ENCODE measurements at regions not wholly inside any gene's neighbourhood (a gene's known extent, or its start where the extent isn't known, plus 50 kb on each side); places are given as distances from the start of the nearest gene placed in this dataset.

GRCh38 chr1:96487971-96488370 lies 233.6 kb upstream of the PTBP2 start:
- TF ChIP-seq EZH2phosphoT487 (IDR thresholded peaks at IDR 0.05; ENCODE audit: borderline replicate concordance) (no peak), CTCF (conservative IDR thresholded peaks at IDR 0.05; ENCODE audit: low read length) (no peak)
